GM23338 (cell line): ENCODE measurements at regions not wholly inside any gene's neighbourhood (a gene's known extent, or its start where the extent isn't known, plus 50 kb on each side); places are given as distances from the start of the nearest gene placed in this dataset.

ENCODE experiments used
- CREB1 ChIP-seq: fragments of 250-450 bp; sonication (Bioruptor Pico); IDR thresholded peaks from 2 replicates; pipeline ENCODE4 v1.5.0; 2020; ENCODE audit warnings: low read depth, mild to moderate bottlenecking, moderate library complexity
- CTCF ChIP-seq, 2 experiments: fragments of 200-600 bp in 1 of 2; sonication (generic) in 1 of 2; conservative IDR thresholded peaks; 2 replicates each; pipeline versions ENCODE4 v1.5.1 to v1.6.1; 2016 to 2017; ENCODE audit warnings: antibody characterized with exemption in 2 of 2, low read depth in 2 of 2, mild to moderate bottlenecking in 2 of 2, moderate library complexity in 1 of 2
- ETS1 ChIP-seq: IDR thresholded peaks from 2 replicates; pipeline ENCODE4 v1.6.1; 2016; ENCODE audit warnings: antibody characterized with exemption
- EZH2 ChIP-seq: fragments of 200-600 bp; sonication (generic); IDR thresholded peaks from one replicate; pipeline ENCODE4 v1.8.0; 2017; ENCODE audit warnings: antibody characterized with exemption, mild to moderate bottlenecking, low read depth; ENCODE audit not compliant: unreplicated experiment
- EZH2phosphoT487 ChIP-seq: fragments of 200-600 bp; sonication (generic); IDR thresholded peaks from one replicate; pipeline ENCODE4 v1.8.1; 2018; ENCODE audit warnings: antibody characterized with exemption; ENCODE audit not compliant: unreplicated experiment
- JUNB ChIP-seq: IDR thresholded peaks from one replicate; pipeline ENCODE4 v1.6.1; 2016; ENCODE audit warnings: antibody characterized with exemption; ENCODE audit not compliant: unreplicated experiment
- NANOG ChIP-seq: IDR thresholded peaks from 2 replicates; pipeline ENCODE4 v1.6.1; 2016; ENCODE audit warnings: antibody characterized with exemption, borderline replicate concordance
- POLR2AphosphoS5 ChIP-seq: IDR thresholded peaks from 2 replicates; pipeline ENCODE4 v1.6.1; 2016; ENCODE audit warnings: antibody characterized with exemption, low read depth
- STAT1 ChIP-seq: IDR thresholded peaks from one replicate; pipeline ENCODE4 v1.6.1; 2016; ENCODE audit warnings: antibody characterized with exemption; ENCODE audit not compliant: unreplicated experiment
- ZNF114 ChIP-seq: fragments of 250-450 bp; sonication (Bioruptor Pico); IDR thresholded peaks from 2 replicates; pipeline ENCODE4 v1.5.0; 2020; ENCODE audit warnings: mild to moderate bottlenecking, moderate library complexity
- ZNF331 ChIP-seq: fragments of 250-450 bp; sonication (Bioruptor Pico); IDR thresholded peaks from 2 replicates; pipeline ENCODE4 v1.5.0; 2020; ENCODE audit warnings: low read depth, mild to moderate bottlenecking, moderate library complexity
- ZNF462 ChIP-seq: fragments of 250-450 bp; sonication (Bioruptor Pico); IDR thresholded peaks from 2 replicates; pipeline ENCODE4 v1.5.0; 2020; ENCODE audit warnings: mild to moderate bottlenecking, moderate library complexity

- no peak for TF ChIP-seq ZNF462 (CRISPR knock-in tag)
- TF ChIP-seq ZNF114 (CRISPR knock-in tag): no peak
- no peak for TF ChIP-seq NANOG
- TF ChIP-seq CREB1 (CRISPR knock-in tag): no peak
- no peak for TF ChIP-seq POLR2AphosphoS5
- no peak for TF ChIP-seq ZNF331 (CRISPR knock-in tag)
- TF ChIP-seq ETS1: no peak
- TF ChIP-seq JUNB: no peak
- TF ChIP-seq EZH2: no peak
- no peak for TF ChIP-seq EZH2phosphoT487
- TF ChIP-seq CTCF (conservative IDR thresholded peaks at IDR 0.05; ENCODE audit: low read depth in 2 of 2): no peak
- no peak for TF ChIP-seq STAT1
These were observed 228.1 kb downstream of the CDC5L start (continued) for GRCh38 chr6:44615621-44616020.
